NCI-H187 treated with DMSO at 0.1 percent for 48 hours (cell line): ENCODE measurements at regions not wholly inside any gene's neighbourhood (a gene's known extent, or its start where the extent isn't known, plus 50 kb on each side); places are given as distances from the start of the nearest gene placed in this dataset.
"Not testable (repeated sequence)": the region's sequence is repeated elsewhere in the genome, so short reads cannot be mapped to it uniquely, and the experiment has no call there.

ENCODE experiments used
- DNase-seq: peaks from one replicate; lab custom pipeline; 2025; lab: John Stamatoyannopoulos, UW

DNA sequence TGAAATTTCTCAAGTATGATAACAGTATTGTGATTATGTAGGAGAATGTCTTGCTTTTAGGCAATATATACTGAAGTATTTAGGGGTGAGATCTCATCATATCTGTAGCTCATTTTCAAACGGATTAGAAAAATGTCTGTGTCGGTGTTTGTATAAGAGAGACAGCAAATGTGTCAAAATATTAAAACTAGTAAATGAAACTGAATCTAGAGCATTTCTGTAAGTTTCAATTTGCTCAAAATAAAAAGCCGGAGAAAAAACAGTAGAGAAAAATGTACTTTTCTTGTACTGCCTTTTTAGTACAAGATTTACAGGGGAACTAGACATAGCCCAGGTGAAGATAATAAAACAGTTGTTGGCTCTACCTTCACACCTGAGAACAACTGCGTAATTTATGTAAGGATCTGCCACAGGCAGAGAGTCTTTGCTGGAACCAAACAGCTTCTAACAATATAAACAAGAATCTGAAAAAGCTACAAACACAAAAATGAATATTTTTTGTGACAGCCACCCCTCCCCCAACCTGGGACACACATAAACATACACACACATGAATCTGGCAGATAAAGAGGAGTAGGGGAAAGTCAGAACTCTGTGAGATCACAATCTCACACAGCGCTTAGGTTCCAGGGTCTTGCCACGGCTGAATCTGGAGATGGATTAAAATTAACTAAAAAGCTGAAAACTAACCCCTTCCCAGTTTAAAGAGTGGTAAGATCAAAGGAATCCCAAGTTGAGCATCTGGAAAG lies 153.3 kb downstream of the AVL9 start:
- no peak for DNase-seq

- not testable (repeated sequence) for DNase-seq
Observed at GRCh38 chr7:32645255-32645654, 150.0 kb downstream of the AVL9 start.

DNA sequence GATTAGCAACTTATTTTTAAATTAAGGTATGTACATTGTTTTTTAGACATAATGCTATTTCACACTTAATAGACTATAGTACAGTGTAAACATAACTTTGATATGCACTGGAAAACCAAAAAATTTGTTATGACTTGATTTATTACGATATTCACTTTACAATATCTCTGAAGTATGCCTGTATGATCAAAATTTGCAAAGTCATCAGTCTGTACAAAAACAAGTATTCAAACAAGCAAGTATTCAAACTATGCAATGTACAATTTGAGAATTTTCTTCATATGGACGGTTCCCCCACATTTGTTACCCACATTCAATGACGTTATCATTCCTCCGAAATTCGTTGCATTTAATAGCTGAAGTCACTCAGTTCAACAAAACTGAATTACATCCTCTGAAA lies 147.9 kb downstream of the AVL9 start:
- no peak for DNase-seq

DNA sequence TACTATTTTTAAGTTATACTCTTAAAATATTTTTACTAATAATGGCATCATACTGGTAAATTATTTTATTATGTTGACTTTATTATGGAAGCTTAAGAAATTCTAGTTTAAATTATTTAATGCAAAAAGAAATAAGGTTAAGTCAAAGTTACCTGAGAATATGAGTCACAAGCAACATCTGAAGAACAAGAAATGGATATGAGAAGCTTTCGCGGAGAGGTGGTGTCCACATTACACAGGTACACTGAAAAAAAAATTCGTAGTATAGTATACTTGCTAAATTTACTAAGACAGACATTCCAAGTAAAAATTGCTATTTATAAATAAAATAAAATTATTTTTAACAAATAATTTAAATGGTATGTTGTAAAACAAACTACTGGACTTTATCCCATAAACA lies 143.8 kb downstream of the AVL9 start:
- no peak for DNase-seq

DNA sequence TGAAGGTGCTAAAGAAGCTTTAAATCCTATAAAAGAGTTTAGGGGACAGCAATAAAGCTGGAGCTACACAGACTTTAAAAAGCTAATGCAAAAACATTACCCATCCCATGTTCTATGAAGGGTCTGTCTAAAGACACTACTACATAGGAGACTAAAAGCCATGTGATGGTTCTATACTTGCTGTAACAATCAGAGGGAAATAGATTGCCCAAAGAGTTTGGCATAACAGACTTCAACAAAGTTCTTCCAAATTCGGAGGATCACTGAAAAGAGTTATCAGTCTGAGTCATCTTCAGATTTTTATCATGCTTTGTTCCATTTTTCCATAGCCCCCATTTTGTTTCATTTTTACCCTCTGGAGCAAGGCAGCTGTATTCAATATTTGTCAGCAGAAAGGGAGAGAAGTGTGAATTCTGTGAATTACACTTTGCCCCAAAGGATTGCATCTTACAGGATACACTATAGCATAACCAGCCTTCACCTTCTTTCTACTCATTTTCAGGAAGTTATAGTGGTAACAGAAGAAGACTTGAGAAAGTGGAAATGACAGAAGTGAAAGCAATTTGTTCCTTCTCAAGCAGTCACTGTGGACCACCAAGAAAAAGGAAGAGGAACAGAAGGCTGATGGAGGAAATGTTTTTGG lies 143.3 kb downstream of the AVL9 start:
- DNase-seq: not testable (repeated sequence)
